Panc1 (cell line): ENCODE measurements at regions not wholly inside any gene's neighbourhood (a gene's known extent, or its start where the extent isn't known, plus 50 kb on each side); places are given as distances from the start of the nearest gene placed in this dataset.

Source experiments
- ATAC-seq: fragments of 200-7000 bp; cut with Tn5 transposase; 2 replicates; pipeline ENCODE4 v1.9.1; 2020; ENCODE audit warnings: mild to moderate bottlenecking, moderate library complexity
- BruUV-seq: library from RNA; stranded (reverse); fragments of 400-500 nt; replicated peaks from 2 replicates; lab custom pipeline; 2021; lab: Mats Ljungman, UMichigan
- CTCF ChIA-PET: fragments of 300-600 bp; sonication (Branson Sonifier 250); formaldehyde crosslinking; loops from one replicate; lab custom pipeline; 2022; ENCODE audit warnings: antibody characterized with exemption; lab: Charles Lee
- POLR2A ChIA-PET: fragments of 300-600 bp; sonication (Branson Sonifier 250); formaldehyde crosslinking; loops from one replicate; lab custom pipeline; 2022; ENCODE audit warnings: antibody characterized with exemption; lab: Charles Lee
- DNase-seq: peaks from one replicate; pipeline ENCODE4 v3.0.0-alpha.2; 2010; ENCODE audit warnings: low read depth, low spot score
- H3K27ac ChIP-seq: 2 replicates; pipeline ENCODE4 v1.5.1; 2011; ENCODE audit warnings: mild to moderate bottlenecking, low read length, inconsistent platforms
- H3K27me3 ChIP-seq: fragments of 200-500 bp; sonication (Bioruptor generic); 2 replicates; pipeline ENCODE4 v1.6.0; 2014; ENCODE audit warnings: low read length, inconsistent platforms; ENCODE audit not compliant: control insufficient read depth, insufficient read depth
- H3K36me3 ChIP-seq: fragments of 200-500 bp; sonication (Bioruptor generic); 2 replicates; pipeline ENCODE4 v1.5.1; 2014; ENCODE audit warnings: inconsistent platforms, mild to moderate bottlenecking, low read length, moderate library complexity; ENCODE audit not compliant: control insufficient read depth, insufficient read depth
- H3K4me1 ChIP-seq: 2 replicates; pipeline ENCODE4 v1.5.1; 2011; ENCODE audit warnings: inconsistent platforms, mild to moderate bottlenecking, low read length, moderate library complexity; ENCODE audit not compliant: control insufficient read depth, insufficient read depth
- H3K4me3 ChIP-seq, 2 experiments: 2 replicates each; pipeline ENCODE4 v1.5.1; 2011 to 2012; ENCODE audit warnings: low read depth in 2 of 2, low read length in 2 of 2, mild to moderate bottlenecking in 2 of 2, inconsistent platforms in 1 of 2, moderate library complexity in 1 of 2
- H3K9me3 ChIP-seq: fragments of 200-500 bp; sonication (Bioruptor generic); 2 replicates; pipeline ENCODE4 v1.5.1; 2014; ENCODE audit warnings: low read depth, mild to moderate bottlenecking, inconsistent platforms, low read length, moderate library complexity; ENCODE audit not compliant: control insufficient read depth, insufficient read depth
- CTCF ChIP-seq: fragments of 450-650 bp; IDR thresholded peaks from 2 replicates; pipeline ENCODE4 v1.5.1; 2017; ENCODE audit warnings: mild to moderate bottlenecking
- POLR2AphosphoS5 ChIP-seq: IDR thresholded peaks from 2 replicates; pipeline ENCODE4 v1.6.1; 2012; ENCODE audit warnings: mild to moderate bottlenecking, low read depth, low read length, moderate library complexity
- REST ChIP-seq, 2 experiments: IDR thresholded peaks; 2 replicates each; pipeline ENCODE4 v1.6.1; 2011 to 2012; ENCODE audit warnings: low read depth in 2 of 2, control low read depth in 1 of 2, low read length in 1 of 2, mild to moderate bottlenecking in 1 of 2, moderate library complexity in 1 of 2; ENCODE audit not compliant: insufficient read depth in 1 of 2
- SIN3A ChIP-seq: IDR thresholded peaks from 2 replicates; pipeline ENCODE4 v1.6.1; 2012; ENCODE audit warnings: low read depth, mild to moderate bottlenecking, low read length, moderate library complexity, borderline replicate concordance; ENCODE audit not compliant: insufficient read depth
- TCF7L2 ChIP-seq: IDR thresholded peaks from 2 replicates; pipeline ENCODE4 v1.6.1; 2011; ENCODE audit warnings: mild to moderate bottlenecking, low read depth, low read length, inconsistent platforms
- in situ Hi-C: cut with HindIII; loops from 2 replicates; pipeline ENCODE4 v1.10.0; 2016; ENCODE audit warnings: low sequenced_read_pairs, low pct_unique_long_range_greater_than_20kb
- intact Hi-C: fragments of 100-400 bp; cut with micrococcal nuclease; formaldehyde crosslinking; loops from one replicate; pipeline ENCODE4 v1.10.0; 2022; ENCODE audit not compliant: unreplicated experiment

- no TSS peak for BruUV-seq
- CTCF ChIA-PET, result no interaction called here
- intact Hi-C loops (no loop called here), in situ Hi-C loops (no loop called here)
- DNase-seq (no peak), ATAC-seq (no peak)
- H3K9me3 ChIP-seq, result no peaks in the 10 kb centered on the region
- no peaks in the 10 kb centered on the region for H3K27me3 ChIP-seq
- H3K27ac ChIP-seq, result no peak overlapping the region
- H3K4me1 ChIP-seq, result no peaks in the 10 kb centered on the region
- TF ChIP-seq CTCF, result no peak
- no peak for TF ChIP-seq REST (IDR thresholded peaks at IDR 0.05; ENCODE audit: insufficient read depth in 1 of 2, low read depth in 2 of 2, low read length in 1 of 2)
- no peak for TF ChIP-seq POLR2AphosphoS5
- no peak for TF ChIP-seq SIN3A
- TF ChIP-seq TCF7L2, result no peak
- POLR2A ChIA-PET, result no interaction called here
- no peaks in the 10 kb centered on the region for H3K36me3 ChIP-seq
- no peak overlapping the region for H3K4me3 ChIP-seq
Measured at GRCh38 chr17:77814091-77814772, 144.3 kb upstream of the TNRC6C start.

- TF ChIP-seq POLR2AphosphoS5 (no peak), TCF7L2 (no peak), SIN3A (no peak), REST (IDR thresholded peaks at IDR 0.05; ENCODE audit: insufficient read depth in 1 of 2, low read depth in 2 of 2, low read length in 1 of 2) (no peak), CTCF (no peak)
- Histone ChIP-seq H3K4me3 (no peak overlapping the region), H3K27ac (no peak overlapping the region), H3K9me3 (no peaks in the 10 kb centered on the region), H3K36me3 (no peaks in the 10 kb centered on the region), H3K27me3 (no peaks in the 10 kb centered on the region), H3K4me1 (no peaks in the 10 kb centered on the region)
- CTCF ChIA-PET, result no interaction called here
- intact Hi-C loops, result no loop called here
- POLR2A ChIA-PET, result no interaction called here
- BruUV-seq, result no TSS peak
- in situ Hi-C loops, result no loop called here
- DNase-seq (no peak), ATAC-seq (peak; percentile 48; the same call in 1 of the 2 replicates)
Measured at GRCh38 chr17:77815127-77815905, 143.2 kb upstream of the TNRC6C start.
